GM21390 (cell line): ENCODE measurements at regions not wholly inside any gene's neighbourhood (a gene's known extent, or its start where the extent isn't known, plus 50 kb on each side); places are given as distances from the start of the nearest gene placed in this dataset.

Source experiments
- ATAC-seq: cut with Tn5 transposase; IDR thresholded peaks from one replicate; pipeline ENCODE4 v1.9.1; 2021; ENCODE audit not compliant: unreplicated experiment

- ATAC-seq: no peak
These were observed 217.5 kb upstream of the DKK2 start for GRCh38 chr4:107253579-107254068.

- ATAC-seq: no peak
These were observed 217.0 kb upstream of the DKK2 start for GRCh38 chr4:107253090-107253489.

GRCh38 chr4:107252571-107252970, 216.5 kb upstream of the DKK2 start:
- ATAC-seq: no peak

- ATAC-seq: no peak
These were observed 212.5 kb upstream of the DKK2 start for GRCh38 chr4:107248571-107248970.

- ATAC-seq: no peak
These were observed 211.6 kb upstream of the DKK2 start for GRCh38 chr4:107247738-107248137.

GRCh38 chr4:107246761-107247160, 210.6 kb upstream of the DKK2 start:
- ATAC-seq: no peak

GRCh38 chr4:107243141-107243781, 207.1 kb upstream of the DKK2 start:
- ATAC-seq: no peak

- ATAC-seq: no peak
These were observed 184.9 kb upstream of the DKK2 start for GRCh38 chr4:107220976-107221375.

GRCh38 chr4:107219681-107220080, 183.6 kb upstream of the DKK2 start:
- ATAC-seq: no peak

GRCh38 chr4:107216379-107216778, 180.3 kb upstream of the DKK2 start:
- no peak for ATAC-seq

- no peak for ATAC-seq
These were observed 179.1 kb upstream of the DKK2 start for GRCh38 chr4:107215222-107215621.

- no peak for ATAC-seq
These were observed 177.8 kb upstream of the DKK2 start for GRCh38 chr4:107213880-107214279.

GRCh38 chr4:107213410-107213809, 177.3 kb upstream of the DKK2 start:
- ATAC-seq: no peak

- ATAC-seq: no peak
These were observed 176.5 kb upstream of the DKK2 start for GRCh38 chr4:107212565-107212964.

GRCh38 chr4:107210450-107211239, 174.5 kb upstream of the DKK2 start:
- ATAC-seq: no peak

- ATAC-seq: no peak
These were observed 167.6 kb upstream of the DKK2 start for GRCh38 chr4:107203733-107204132.

- ATAC-seq: no peak
These were observed 166.6 kb upstream of the DKK2 start for GRCh38 chr4:107202744-107203143.

- no peak for ATAC-seq
These were observed 161.0 kb upstream of the DKK2 start for GRCh38 chr4:107197121-107197520.

GRCh38 chr4:107196312-107196711, 160.2 kb upstream of the DKK2 start:
- ATAC-seq: no peak

GRCh38 chr4:107194005-107194404, 157.9 kb upstream of the DKK2 start:
- ATAC-seq: no peak

GRCh38 chr4:107192601-107193000, 156.5 kb upstream of the DKK2 start:
- ATAC-seq: no peak

GRCh38 chr4:107187091-107187490, 151.0 kb upstream of the DKK2 start:
- ATAC-seq: no peak
